ENCODE measurements at regions not wholly inside any gene's neighbourhood (a gene's known extent, or its start where the extent isn't known, plus 50 kb on each side); places are given as distances from the start of the nearest gene placed in this dataset.
"Not testable (repeated sequence)": the region's sequence is repeated elsewhere in the genome, so short reads cannot be mapped to it uniquely, and the experiment has no call there.

DNA sequence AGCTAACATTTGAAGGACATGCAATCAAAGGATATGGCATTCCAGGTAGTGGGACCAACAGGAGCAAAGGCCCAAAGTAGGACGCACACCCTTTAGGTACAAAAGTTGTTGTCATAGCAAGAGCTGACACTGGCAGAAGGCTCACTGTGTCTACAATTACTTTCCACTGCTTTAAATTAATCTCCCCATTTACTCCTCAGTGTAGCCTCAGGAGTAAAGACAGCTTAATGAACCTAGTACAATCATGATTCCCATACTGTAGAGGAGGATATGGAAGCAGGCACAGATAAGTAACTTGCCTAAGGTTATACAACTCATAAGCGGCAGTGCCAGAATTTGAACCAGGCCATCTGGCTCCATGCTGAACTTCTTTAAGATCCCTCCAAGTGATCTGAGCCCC, 212.9 kb upstream of the SFSWAP start:
- no peak for DNase-seq

DNA sequence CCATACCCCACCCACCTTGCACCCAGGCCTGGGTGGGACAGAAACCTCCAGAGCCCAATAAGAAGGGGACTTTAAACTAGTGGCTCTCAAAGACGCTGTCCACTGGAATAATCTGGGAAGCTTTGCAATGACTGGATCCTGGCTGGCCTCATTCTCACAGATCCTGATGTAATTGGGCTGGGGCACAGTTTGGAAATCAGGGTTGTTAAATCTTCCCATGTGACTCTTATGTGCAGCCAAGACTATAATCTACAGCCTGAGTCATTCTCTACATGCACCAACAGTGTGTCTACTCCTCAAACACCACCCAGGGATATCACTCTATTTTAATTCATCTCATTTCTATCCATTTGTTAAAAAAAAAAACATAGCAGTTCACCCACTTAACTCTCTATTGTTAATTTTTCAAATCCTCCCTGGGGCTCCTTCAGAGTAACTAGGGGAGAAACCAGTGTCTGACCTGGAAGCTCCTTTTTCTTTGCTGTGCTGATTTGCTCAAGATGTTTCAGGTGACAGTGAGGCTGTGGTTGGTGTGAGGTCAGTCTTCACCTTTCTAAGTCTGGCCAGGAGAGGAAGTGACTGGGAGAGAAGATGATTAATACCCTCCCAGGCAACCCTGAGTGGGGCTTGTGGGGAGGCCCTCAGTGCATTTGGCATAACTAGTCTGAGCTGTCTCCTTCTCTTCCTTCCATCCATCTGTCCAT, 211.6 kb upstream of the SFSWAP start:
- DNase-seq: no peak

DNA sequence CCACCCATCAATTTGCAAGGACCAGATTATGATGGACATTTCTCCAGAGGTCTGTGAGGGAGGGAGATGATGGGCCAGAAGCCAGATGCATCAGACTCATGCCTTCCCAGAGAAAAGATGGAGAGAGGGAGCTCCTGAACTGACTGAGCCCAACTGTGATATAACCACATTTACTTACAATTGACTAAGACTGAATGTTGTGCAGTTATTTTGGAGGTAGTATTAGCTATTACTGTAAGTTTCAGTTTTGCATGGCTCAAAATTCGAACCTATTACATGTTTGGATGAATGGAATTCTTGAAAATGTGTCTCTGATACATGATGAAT, 211.1 kb upstream of the SFSWAP start:
- DNase-seq: no peak

DNA sequence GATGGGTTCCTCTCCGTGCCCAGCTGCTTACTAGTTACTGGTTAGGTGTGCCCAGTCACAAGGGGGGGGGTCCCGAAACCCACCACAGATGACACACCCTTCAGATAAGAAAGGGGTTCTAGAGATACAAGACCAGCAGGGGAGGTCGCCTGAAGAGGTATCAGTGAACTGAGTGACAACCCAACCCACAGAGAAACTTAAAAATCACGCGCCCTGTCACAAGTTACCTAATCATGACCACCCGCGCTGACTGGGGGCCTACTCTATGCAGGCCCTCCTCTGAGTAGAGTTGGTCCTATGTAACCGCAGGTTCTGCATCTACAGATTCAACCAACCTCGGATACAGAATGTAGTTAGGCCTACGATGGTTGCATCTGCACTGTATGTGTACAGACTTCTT, 210.3 kb upstream of the SFSWAP start:
- DNase-seq: no peak

DNA sequence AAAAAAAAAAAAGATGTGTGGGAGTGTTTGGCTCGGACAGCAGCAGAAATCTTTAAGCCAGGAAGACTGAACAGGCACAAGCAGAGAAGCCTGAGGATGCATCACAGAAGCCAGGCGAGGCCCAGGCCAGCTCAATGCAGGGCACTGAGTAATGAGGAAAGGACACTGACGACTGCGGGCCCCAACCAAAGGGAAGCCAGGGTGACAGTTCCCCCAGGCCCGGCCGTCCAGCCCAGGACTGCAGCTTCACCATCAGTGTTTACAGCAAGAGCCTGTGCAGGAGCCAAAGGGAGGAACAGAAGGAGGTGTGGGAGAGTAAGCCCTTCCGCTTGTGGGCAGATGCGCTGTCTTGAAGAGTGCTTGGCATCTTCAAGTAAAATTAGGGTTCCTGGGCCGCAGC, 205.3 kb upstream of the SFSWAP start:
- DNase-seq: no peak

DNA sequence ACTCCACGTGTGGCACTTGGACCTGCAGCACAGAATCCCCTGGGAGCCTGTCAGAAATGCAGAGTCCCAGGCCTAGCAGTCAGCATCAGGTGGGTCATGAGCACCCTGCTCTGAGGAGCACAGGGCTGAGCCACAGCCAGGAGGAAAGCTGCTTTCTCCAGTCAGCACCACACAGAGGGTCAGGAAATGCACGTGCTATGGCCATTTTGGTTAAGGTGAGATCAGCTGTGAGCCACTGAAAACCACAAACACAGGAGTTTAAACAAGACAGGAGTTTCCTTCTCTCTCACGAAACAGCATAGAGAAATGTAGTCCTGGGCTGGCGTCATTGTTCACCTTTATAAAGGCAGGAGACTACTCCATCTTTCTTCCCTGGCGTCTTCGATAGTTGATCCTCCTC, 204.5 kb upstream of the SFSWAP start:
- no peak for DNase-seq

DNA sequence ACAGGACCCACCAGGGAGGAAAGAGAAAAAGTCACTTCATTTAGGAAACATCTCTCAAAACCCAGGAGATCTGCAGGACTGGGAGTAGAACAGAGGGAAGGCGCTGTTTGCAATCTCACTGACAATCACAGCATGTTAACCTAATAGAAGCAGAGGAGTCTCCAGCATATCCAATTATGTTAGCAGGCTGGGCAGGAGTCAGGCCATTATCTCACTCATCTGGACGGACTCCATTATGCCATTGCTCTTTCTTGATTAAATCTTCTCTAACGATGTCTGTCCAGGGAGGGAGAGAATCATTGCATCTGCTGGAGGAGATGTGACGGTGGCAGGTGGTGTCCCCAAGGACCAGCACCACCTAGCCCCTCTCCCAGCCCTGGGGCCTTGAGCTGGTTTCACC, 203.8 kb upstream of the SFSWAP start:
- DNase-seq: no peak

DNA sequence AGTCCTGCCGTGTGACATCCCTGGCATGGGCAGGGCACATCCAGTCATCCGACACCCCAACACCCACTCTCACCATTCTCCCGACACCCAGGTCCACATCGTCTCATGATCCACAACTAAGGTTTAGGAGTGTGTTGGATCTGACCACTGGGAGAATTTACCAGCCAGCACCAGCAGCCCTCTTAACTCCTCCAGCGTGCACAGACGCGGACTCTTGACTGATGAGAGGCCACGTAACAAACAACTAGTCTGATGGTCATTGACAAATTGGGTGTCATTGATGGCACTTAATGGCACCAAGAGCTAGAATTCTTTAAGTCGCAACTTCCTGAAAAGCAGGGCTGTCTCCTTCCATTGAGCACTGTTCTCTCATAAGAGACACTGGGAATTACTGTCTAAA, 203.0 kb upstream of the SFSWAP start:
- DNase-seq: no peak

DNA sequence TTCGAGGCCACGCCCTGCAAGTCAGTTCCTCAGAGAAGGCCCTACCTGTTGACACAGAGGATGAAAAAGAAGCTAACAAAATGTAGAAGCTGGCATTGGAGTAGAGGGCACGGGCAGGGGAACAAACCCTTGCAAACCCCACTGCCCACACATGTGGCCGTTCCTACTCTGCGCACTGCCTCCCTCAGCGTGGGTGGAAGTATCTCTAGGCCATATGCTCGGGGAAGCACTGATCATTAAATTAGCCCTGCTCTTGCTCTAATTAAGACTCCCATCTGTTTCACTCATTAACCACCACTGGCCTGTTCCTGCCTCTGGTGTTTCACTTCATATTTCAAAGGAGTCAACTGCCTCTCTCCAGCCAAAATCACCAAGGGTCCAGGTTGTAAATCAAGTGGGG, 201.2 kb upstream of the SFSWAP start:
- no peak for DNase-seq

DNA sequence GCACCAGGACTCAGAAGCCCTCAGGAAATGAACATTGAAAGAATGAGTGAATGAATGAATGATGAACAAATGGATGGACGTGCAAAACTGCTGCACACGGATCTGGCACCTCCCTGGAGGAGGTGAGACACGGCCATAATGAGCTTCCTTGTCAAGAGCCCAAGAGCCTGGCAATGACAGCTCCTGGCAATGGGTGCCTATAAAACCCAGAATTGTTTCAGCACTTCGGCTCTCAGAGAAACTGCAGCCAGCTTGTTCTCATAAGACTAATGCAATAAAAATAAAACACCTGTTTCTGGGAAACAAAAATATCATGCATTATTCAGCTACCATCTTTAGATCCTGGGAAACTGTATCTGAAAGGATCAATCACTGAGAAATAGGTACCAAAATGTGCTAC, 200.5 kb upstream of the SFSWAP start:
- no peak for DNase-seq

DNA sequence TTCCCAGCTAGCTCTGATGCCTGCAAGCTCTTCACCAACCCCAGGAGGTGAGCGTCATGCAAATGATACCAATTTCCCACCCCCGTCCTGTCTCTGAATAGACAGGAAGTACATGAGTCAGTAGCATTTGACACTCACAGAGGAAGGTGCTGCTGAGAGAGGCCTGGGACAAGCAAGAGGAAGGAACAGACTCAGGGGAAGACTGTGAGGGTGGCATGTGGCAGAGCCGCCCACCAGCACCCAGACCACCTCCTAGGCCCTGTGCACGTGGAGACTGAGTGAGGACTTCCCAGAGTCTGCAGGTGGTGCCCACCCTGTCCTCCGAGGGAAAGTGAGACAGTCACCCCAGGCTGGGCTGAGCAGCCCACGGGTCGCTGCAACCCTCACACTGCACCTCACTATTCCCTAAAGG, 199.5 kb upstream of the SFSWAP start:
- DNase-seq: peak; percentile 41

DNA sequence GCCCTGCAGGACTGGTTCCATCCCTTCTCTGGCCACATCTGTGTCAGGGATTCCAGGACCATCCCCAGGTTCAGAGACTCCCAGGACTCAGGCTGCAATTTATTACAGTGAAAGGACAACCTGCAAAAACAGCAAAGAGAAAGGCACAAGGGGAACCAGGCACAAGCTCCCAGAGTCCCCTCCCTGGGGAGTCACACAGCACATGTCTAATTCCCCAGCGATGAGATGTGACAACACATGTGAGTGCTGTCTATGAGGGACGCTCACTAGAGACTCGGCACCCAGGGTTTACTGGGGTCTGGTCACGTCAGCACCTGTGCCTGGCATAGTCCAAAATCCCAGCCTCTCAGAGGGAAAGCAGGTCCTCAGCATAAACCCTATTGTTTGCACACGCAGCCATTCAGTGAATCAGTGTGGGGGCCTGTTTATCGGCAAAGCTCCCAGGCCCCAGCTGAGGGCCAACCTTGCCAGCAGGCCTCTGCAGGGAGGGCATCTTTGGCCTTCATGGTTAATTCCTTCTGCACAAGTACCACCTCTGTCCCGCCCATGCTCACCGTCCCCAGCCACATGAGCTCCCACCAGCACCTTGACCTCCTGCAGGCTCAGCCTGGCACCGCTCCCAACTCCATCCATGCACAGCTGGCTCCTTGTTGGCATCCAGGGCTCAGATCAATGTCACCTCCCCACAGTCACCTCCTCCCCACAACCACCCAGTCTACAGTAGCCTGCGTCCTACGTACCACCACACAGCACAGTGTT, 198.9 kb upstream of the SFSWAP start:
- no peak for DNase-seq

DNA sequence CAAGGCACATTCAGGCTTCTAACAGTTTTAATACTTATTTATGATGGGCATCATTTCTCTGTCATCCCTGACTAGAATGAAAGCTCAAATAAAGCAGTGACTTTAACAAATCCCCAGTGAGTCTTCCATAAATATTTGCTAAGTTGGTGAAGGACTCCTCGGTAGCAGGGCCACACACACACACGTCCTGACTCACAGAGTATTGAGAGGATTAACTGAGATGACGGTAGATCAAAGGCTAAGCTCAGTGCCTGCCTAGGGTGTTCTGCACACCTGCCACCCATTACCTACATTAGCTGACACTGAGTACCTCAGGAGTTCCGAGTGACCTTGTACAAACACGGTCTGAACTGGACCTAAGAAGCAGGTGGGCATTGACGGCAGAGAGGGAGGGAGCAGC, 197.3 kb upstream of the SFSWAP start:
- DNase-seq: no peak

DNA sequence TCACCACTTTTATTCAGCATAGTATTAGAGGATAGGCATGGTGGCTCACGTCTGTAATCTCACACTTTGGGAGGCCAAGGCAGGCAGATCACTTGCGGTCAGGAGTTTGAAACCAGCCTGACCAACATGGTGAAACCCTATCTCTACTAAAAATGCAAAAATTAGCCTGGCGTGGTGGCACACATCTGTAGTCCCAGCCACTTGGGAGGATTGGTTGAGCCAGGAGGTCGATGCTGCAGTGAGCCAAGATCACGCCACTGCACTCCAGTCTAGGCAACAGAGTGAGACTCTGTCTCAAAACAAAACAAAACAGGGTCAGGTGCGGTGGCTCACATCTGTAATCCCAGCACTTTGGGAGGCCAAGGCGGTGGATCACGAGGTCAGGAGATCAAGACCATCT, 190.3 kb upstream of the SFSWAP start:
- not testable (repeated sequence) for DNase-seq

DNA sequence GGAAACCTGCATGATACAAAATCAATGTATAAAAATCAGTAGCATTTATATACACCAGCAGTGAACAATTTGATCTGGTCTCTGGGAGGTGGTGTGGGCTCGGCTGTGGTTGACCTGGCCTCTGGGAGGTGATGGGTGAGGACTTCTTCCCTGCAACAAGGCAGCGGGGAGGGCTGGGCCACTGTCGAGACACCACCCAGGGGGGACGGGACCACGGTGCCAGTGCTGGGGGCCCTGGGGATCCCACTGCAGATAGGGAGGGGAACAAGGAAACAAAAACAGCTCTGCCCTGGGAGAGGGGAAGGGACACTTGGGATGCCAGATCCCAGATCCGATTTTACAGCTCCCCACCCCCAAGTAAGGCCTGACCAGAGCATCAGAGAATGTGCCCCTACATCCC, 189.6 kb upstream of the SFSWAP start:
- DNase-seq: no peak

DNA sequence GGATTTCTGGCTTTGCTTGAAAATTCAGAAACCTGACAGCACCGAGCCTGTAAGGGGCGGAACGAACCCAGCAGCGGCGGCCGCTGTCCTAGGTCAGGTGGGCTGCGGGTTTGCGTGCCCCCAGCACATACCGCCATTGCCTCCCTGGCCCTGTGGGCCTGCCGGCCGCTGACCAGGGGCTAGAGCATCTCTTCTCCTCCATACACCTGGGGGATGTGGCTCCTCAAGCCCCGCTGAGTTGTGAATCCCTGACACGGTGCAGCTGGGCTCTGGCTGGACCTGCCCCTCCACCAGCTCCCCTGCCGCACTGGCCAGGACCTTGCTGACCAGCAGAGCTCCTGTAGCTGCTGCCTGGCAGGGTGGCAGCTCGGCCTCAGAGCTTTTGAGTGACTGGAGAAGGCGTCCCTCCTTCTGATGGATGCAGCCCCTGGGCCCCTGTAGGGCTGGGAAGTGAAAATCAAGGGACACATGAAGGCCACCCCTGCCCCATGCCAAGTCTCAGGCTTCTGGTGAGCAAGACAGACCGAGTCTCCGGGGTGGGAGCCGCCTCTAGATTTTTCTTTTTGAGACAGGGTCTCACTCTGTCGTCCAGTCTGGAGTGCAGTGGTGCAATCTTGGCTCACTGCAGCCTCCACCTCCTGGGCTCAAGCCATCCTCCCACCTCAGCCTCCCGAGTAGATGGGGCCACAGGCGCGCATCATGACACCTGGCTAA, 184.9 kb upstream of the SFSWAP start:
- no peak for DNase-seq

DNA sequence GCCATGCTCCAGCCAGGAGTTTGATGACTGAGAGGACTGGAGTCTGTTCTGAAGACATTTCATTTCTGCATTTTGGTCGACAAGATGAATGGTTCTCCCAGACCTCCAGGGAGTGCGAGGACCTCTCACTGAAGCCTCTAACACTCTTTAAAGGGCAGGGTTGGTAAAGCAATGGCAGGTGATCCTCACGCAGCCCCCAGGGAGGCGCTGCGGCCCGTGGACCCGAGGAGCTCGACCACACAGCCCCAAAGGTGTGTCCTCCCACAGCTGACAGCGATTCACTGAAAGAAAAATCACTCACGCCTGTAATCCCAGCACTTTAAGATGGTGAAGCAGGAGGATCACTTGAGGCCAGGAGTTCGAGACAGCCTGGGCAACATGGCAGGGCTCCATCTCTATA, 183.8 kb upstream of the SFSWAP start:
- no peak for DNase-seq

DNA sequence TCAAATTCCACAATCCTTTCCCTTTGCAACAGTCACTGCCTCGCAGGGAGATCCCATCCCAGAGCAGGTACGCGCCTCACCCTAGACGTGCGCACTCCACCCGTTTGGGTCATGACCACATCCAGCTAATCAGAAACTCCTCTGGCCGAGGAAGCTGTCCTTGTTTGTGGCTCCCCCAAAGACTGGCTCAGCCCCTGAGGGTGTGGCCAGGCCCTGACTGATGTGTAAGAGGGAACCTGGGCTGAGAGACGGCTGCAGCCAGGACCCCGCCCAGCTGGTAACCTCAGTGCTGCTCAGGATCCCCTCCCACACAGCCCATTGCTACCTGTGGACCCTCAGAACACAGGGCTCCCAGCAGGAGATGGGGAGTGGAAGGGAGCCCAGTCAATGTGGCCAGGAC, 183.2 kb upstream of the SFSWAP start:
- no peak for DNase-seq

DNA sequence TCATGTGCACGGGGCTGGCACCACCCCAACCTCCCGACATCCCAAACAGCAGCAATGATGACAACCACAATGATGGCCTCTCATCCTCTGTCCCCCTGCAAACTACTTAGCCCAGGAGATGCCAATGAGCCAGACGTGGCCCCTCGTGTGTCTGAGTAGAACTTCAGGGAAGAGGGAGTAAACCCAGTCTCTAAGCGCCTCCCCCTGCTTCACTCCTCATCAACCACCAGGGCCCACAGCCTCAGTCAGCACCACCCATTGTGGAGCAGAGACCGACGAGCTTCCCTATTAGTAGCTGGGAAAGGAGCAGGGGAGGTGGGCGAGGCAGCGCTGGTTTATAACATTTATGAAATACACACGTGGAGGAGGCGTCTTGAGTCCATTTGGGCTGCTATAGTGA, 182.7 kb upstream of the SFSWAP start:
- no peak for DNase-seq

DNA sequence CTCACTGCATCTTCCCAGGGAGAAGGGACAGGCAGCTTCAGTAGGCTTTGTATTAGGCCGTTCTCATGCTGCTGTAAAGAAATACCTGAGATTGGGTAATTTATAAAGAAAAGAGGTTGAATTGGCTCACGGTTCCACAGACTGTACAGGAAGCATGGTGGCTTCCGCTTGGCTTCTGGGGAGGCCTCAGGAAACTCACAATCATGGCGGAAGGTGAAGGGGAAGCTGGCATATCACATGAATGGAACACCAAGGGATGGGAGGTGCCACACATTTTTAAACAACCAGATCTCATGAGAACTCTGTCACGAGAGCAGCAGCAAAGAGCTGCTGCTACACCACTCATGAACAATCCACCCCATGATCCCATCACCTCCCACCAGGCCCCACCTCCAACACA, 182.2 kb upstream of the SFSWAP start:
- no peak for DNase-seq

DNA sequence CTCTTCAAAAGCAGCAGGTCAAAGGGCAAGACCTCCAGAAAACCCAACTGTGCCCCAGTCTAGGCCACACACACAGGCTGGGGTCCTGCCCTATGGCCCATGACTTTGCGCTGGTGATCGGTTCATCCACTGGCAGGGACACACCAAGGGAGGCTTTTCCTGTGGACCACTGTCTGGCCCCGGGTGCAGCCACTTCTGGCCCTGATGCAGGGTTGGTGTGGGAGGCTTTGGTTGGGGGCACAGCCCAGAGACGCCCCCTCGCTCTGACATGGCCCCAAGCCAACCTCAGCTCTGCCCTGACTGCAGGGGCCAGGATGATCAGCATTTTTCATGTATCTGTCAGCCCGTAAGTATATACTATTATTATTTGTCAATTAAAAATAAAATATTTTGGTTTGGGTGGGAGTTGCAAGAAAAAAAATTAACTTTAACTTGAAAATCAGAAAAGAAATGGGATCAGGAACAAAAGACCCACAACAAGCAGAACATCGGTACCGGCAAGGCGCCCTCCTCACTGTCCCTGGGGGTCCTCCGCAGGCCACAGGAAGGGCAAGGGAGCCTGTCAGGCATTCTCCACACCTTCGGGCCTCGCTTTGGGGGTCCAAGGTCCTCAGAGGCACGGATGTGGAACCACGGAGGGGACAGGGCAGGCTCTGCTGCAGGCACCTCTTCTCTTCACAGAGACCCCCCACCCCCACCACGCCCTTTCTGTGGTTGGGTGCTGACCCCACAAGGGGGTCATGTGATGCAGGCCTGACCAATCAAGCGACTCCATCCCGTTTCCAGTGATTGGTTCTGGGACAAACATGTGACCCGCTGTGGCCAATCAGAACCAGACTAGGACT, 181.5 kb upstream of the SFSWAP start:
- DNase-seq: no peak

DNA sequence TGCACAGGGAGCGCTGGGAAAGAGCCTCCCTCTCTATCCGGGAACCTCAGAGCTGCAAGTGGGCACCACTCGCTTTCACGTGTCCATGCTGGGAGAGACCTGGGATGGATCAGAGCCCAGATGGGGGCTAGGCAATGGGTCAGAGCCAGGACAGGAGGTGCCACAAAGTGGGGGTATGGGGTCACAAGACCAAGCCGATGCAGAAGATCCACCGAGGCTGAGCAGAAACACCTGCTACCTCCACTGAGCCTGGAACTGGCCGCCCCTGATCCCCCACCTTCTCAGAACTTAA, 180.9 kb upstream of the SFSWAP start:
- DNase-seq: no peak

DNA sequence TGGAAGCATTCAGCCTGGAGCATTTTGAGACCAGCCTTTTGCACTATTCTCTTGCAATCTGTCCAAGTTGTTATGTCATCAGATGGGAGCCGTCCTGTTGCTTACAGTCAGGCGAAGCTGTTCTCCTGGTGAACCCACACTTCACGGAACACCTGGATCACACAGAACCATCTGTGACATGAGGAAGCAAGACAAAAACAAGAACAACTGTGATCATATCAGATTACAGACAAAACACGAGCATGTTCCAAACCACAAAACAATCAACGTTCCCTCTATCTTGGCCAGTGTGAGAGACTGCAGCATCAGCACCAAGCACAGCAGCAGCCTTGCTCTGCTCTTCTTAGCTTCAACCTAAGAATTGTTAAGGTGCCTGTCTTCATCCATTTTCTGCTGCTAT, 180.5 kb upstream of the SFSWAP start:
- DNase-seq: no peak

DNA sequence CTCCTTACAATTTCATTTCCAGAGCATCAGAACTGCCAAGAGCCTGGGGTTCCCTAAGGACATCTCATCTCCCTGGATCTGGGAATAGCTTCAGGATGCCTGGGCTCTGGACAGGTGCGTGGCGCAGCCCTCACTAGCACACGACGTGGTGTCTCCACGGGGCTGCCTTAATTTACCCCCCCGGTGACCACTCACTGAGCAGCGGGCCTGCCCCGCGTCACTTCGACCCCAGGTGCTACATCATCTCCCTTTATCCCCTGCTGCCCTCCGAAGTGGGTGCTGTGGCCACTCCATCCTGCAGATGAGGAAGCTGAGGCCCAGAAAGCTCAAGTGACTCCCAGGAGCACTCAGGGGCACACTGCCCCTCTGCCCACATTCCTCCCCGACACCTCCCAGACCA, 177.8 kb upstream of the SFSWAP start:
- DNase-seq: no peak
